ENCODE measurements at regions not wholly inside any gene's neighbourhood (a gene's known extent, or its start where the extent isn't known, plus 50 kb on each side); places are given as distances from the start of the nearest gene placed in this dataset.
"Not testable (repeated sequence)": the region's sequence is repeated elsewhere in the genome, so short reads cannot be mapped to it uniquely, and the experiment has no call there.

- H3K9me3 Mint-ChIP-seq, result no peaks in the 10 kb centered on the region
- H3K27me3 Mint-ChIP-seq, result no peaks in the 10 kb centered on the region
- H3K27ac Mint-ChIP-seq, result no peak overlapping the region
- no peak for DNase-seq
- H3K4me1 Mint-ChIP-seq, result no peaks in the 10 kb centered on the region
- no peak overlapping the region for H3K4me3 Mint-ChIP-seq
- CTCF ChIA-PET, result no interaction called here
- no peaks in the 10 kb centered on the region for H3K36me3 Mint-ChIP-seq
Observed at GRCh38 chr3:69485489-69485888, 99.6 kb upstream of the FRMD4B start.

GRCh38 chr3:69484507-69485393 lies 98.9 kb upstream of the FRMD4B start:
- CTCF ChIA-PET, result no interaction called here
- Mint-ChIP-seq H3K27ac (no peak overlapping the region), H3K27me3 (no peaks in the 10 kb centered on the region), H3K9me3 (no peaks in the 10 kb centered on the region), H3K4me3 (no peak overlapping the region), H3K4me1 (no peaks in the 10 kb centered on the region), H3K36me3 (no peaks in the 10 kb centered on the region)
- DNase-seq, result no peak

- no peaks in the 10 kb centered on the region for H3K9me3 Mint-ChIP-seq
- no peaks in the 10 kb centered on the region for H3K4me1 Mint-ChIP-seq
- H3K27me3 Mint-ChIP-seq, result no peaks in the 10 kb centered on the region
- no peaks in the 10 kb centered on the region for H3K36me3 Mint-ChIP-seq
- no peak overlapping the region for H3K4me3 Mint-ChIP-seq
- DNase-seq, result no peak
- H3K27ac Mint-ChIP-seq, result no peak overlapping the region
- CTCF ChIA-PET, result no interaction called here
Observed at GRCh38 chr3:69483449-69483848, 97.6 kb upstream of the FRMD4B start.

GRCh38 chr3:69480986-69481385 lies 95.1 kb upstream of the FRMD4B start:
- H3K4me3 Mint-ChIP-seq, H3K9me3 Mint-ChIP-seq, H3K27ac Mint-ChIP-seq, H3K36me3 Mint-ChIP-seq, DNase-seq, H3K4me1 Mint-ChIP-seq, CTCF ChIA-PET, H3K27me3 Mint-ChIP-seq: not testable (repeated sequence)

- Mint-ChIP-seq H3K27me3 (no peaks in the 10 kb centered on the region), H3K9me3 (no peaks in the 10 kb centered on the region), H3K4me3 (no peak overlapping the region), H3K4me1 (no peaks in the 10 kb centered on the region), H3K36me3 (no peaks in the 10 kb centered on the region), H3K27ac (no peak overlapping the region)
- no peak for DNase-seq
- CTCF ChIA-PET, result no interaction called here
Observed at GRCh38 chr3:69474186-69474585, 88.3 kb upstream of the FRMD4B start.

- no peaks in the 10 kb centered on the region for H3K27me3 Mint-ChIP-seq
- no peak overlapping the region for H3K4me3 Mint-ChIP-seq
- CTCF ChIA-PET, result no interaction called here
Observed at GRCh38 chr3:69472093-69472492, 86.2 kb upstream of the FRMD4B start.

GRCh38 chr3:69463531-69463930 lies 77.6 kb upstream of the FRMD4B start:
- Mint-ChIP-seq H3K36me3 (no peaks in the 10 kb centered on the region), H3K27me3 (no peaks in the 10 kb centered on the region), H3K27ac (no peak overlapping the region), H3K4me1 (no peaks in the 10 kb centered on the region), H3K9me3 (no peaks in the 10 kb centered on the region), H3K4me3 (no peak overlapping the region)
- DNase-seq, result no peak
- CTCF ChIA-PET, result no interaction called here

More at GRCh38 chr3:69472093-69472492, 86.2 kb upstream of the FRMD4B start:
- no peaks in the 10 kb centered on the region for H3K36me3 Mint-ChIP-seq
- H3K4me1 Mint-ChIP-seq, result no peaks in the 10 kb centered on the region
- no peaks in the 10 kb centered on the region for H3K9me3 Mint-ChIP-seq
- no peak for DNase-seq
- no peak overlapping the region for H3K27ac Mint-ChIP-seq

- no peaks in the 10 kb centered on the region for H3K9me3 Mint-ChIP-seq
- CTCF ChIA-PET, result no interaction called here
- no peak overlapping the region for H3K4me3 Mint-ChIP-seq
- no peak for DNase-seq
- no peaks in the 10 kb centered on the region for H3K27me3 Mint-ChIP-seq
- H3K36me3 Mint-ChIP-seq, result no peaks in the 10 kb centered on the region
- no peak overlapping the region for H3K27ac Mint-ChIP-seq
- no peaks in the 10 kb centered on the region for H3K4me1 Mint-ChIP-seq
Observed at GRCh38 chr3:69462826-69463100, 76.9 kb upstream of the FRMD4B start.

- H3K36me3 Mint-ChIP-seq, result no peaks in the 10 kb centered on the region
- H3K27me3 Mint-ChIP-seq, result no peaks in the 10 kb centered on the region
- H3K27ac Mint-ChIP-seq, result no peak overlapping the region
- no peak overlapping the region for H3K4me3 Mint-ChIP-seq
- H3K4me1 Mint-ChIP-seq, result no peaks in the 10 kb centered on the region
- no peak for DNase-seq
- CTCF ChIA-PET, result no interaction called here
- H3K9me3 Mint-ChIP-seq, result no peaks in the 10 kb centered on the region
Observed at GRCh38 chr3:69462022-69462825, 76.3 kb upstream of the FRMD4B start.

- H3K9me3 Mint-ChIP-seq, result no peaks in the 10 kb centered on the region
- no peak for DNase-seq
- H3K4me1 Mint-ChIP-seq, result no peaks in the 10 kb centered on the region
- CTCF ChIA-PET, result no interaction called here
- H3K27me3 Mint-ChIP-seq, result no peaks in the 10 kb centered on the region
- H3K27ac Mint-ChIP-seq, result no peak overlapping the region
- no peak overlapping the region for H3K4me3 Mint-ChIP-seq
- H3K36me3 Mint-ChIP-seq, result no peaks in the 10 kb centered on the region
Observed at GRCh38 chr3:69460034-69460433, 74.1 kb upstream of the FRMD4B start.

GRCh38 chr3:69458803-69459365 lies 73.0 kb upstream of the FRMD4B start:
- no peaks in the 10 kb centered on the region for H3K27me3 Mint-ChIP-seq
- DNase-seq, result no peak
- no peak overlapping the region for H3K4me3 Mint-ChIP-seq
- H3K36me3 Mint-ChIP-seq, result no peaks in the 10 kb centered on the region
- no peaks in the 10 kb centered on the region for H3K4me1 Mint-ChIP-seq
- no peak overlapping the region for H3K27ac Mint-ChIP-seq
- CTCF ChIA-PET, result no interaction called here
- H3K9me3 Mint-ChIP-seq, result no peaks in the 10 kb centered on the region

- Mint-ChIP-seq H3K27ac (no peak overlapping the region), H3K4me1 (no peaks in the 10 kb centered on the region), H3K9me3 (no peaks in the 10 kb centered on the region), H3K27me3 (no peaks in the 10 kb centered on the region), H3K36me3 (no peaks in the 10 kb centered on the region), H3K4me3 (no peak overlapping the region)
- CTCF ChIA-PET, result no interaction called here
- no peak for DNase-seq
Observed at GRCh38 chr3:69456631-69457030, 70.7 kb upstream of the FRMD4B start.

GRCh38 chr3:69454204-69454787 lies 68.4 kb upstream of the FRMD4B start:
- Mint-ChIP-seq H3K27ac (no peak overlapping the region), H3K9me3 (no peaks in the 10 kb centered on the region), H3K4me1 (no peaks in the 10 kb centered on the region), H3K36me3 (no peaks in the 10 kb centered on the region), H3K27me3 (no peaks in the 10 kb centered on the region), H3K4me3 (no peak overlapping the region)
- CTCF ChIA-PET, result no interaction called here
- no peak for DNase-seq

- DNase-seq, result no peak
- Mint-ChIP-seq H3K4me1 (no peaks in the 10 kb centered on the region), H3K9me3 (no peaks in the 10 kb centered on the region), H3K4me3 (no peak overlapping the region), H3K36me3 (no peaks in the 10 kb centered on the region), H3K27ac (no peak overlapping the region), H3K27me3 (no peaks in the 10 kb centered on the region)
- CTCF ChIA-PET, result no interaction called here
Observed at GRCh38 chr3:69452295-69452694, 66.4 kb upstream of the FRMD4B start.

GRCh38 chr3:69451594-69451993 lies 65.7 kb upstream of the FRMD4B start:
- CTCF ChIA-PET, result no interaction called here
- Mint-ChIP-seq H3K4me3 (no peak overlapping the region), H3K27ac (no peak overlapping the region), H3K27me3 (no peaks in the 10 kb centered on the region), H3K36me3 (no peaks in the 10 kb centered on the region), H3K9me3 (no peaks in the 10 kb centered on the region), H3K4me1 (no peaks in the 10 kb centered on the region)
- DNase-seq, result no peak

Measured in activated naive CD4-positive, alpha-beta T cell treated with anti-CD3 and anti-CD28 coated beads, Interleukin-2, amount 10 ng/mL, durations not matched to agents 7 days and 5 days (primary cell).